ENCODE measurements at regions not wholly inside any gene's neighbourhood (a gene's known extent, or its start where the extent isn't known, plus 50 kb on each side); places are given as distances from the start of the nearest gene placed in this dataset.
"Not testable (repeated sequence)": the region's sequence is repeated elsewhere in the genome, so short reads cannot be mapped to it uniquely, and the experiment has no call there.

DNA sequence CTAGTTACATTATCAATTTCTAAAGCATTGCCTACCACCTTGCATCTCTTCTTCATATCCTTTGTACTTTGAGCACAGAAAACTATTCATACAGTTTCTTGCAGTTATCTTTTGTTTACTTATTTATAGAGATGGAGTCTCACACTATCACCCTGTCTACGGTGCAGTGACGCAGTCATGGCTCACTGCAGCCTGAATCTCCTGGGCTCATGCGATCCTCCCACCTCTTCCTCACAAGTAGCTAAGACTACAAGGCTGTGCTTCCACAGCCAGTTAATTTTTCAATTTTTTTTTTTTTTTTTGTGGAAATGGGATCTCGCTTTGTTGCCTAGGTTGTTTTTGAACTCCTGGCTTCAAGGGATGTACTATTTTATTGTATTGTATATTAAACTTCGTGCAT lies 158.0 kb downstream of the TTC6 start (continued):
- TF ChIP-seq, protein P1, sequence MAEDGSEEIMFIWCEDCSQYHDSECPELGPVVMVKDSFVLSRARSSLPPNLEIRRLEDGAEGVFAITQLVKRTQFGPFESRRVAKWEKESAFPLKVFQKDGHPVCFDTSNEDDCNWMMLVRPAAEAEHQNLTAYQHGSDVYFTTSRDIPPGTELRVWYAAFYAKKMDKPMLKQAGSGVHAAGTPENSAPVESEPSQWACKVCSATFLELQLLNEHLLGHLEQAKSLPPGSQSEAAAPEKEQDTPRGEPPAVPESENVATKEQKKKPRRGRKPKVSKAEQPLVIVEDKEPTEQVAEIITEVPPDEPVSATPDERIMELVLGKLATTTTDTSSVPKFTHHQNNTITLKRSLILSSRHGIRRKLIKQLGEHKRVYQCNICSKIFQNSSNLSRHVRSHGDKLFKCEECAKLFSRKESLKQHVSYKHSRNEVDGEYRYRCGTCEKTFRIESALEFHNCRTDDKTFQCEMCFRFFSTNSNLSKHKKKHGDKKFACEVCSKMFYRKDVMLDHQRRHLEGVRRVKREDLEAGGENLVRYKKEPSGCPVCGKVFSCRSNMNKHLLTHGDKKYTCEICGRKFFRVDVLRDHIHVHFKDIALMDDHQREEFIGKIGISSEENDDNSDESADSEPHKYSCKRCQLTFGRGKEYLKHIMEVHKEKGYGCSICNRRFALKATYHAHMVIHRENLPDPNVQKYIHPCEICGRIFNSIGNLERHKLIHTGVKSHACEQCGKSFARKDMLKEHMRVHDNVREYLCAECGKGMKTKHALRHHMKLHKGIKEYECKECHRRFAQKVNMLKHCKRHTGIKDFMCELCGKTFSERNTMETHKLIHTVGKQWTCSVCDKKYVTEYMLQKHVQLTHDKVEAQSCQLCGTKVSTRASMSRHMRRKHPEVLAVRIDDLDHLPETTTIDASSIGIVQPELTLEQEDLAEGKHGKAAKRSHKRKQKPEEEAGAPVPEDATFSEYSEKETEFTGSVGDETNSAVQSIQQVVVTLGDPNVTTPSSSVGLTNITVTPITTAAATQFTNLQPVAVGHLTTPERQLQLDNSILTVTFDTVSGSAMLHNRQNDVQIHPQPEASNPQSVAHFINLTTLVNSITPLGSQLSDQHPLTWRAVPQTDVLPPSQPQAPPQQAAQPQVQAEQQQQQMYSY (CRISPR knock-in tag; IDR thresholded peaks at IDR 0.05) = no peak
- TF ChIP-seq, protein P2, sequence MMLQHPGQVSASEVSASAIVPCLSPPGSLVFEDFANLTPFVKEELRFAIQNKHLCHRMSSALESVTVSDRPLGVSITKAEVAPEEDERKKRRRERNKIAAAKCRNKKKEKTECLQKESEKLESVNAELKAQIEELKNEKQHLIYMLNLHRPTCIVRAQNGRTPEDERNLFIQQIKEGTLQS (CRISPR knock-in tag; conservative IDR thresholded peaks at IDR 0.05) = no peak
- TF ChIP-seq, protein P3, sequence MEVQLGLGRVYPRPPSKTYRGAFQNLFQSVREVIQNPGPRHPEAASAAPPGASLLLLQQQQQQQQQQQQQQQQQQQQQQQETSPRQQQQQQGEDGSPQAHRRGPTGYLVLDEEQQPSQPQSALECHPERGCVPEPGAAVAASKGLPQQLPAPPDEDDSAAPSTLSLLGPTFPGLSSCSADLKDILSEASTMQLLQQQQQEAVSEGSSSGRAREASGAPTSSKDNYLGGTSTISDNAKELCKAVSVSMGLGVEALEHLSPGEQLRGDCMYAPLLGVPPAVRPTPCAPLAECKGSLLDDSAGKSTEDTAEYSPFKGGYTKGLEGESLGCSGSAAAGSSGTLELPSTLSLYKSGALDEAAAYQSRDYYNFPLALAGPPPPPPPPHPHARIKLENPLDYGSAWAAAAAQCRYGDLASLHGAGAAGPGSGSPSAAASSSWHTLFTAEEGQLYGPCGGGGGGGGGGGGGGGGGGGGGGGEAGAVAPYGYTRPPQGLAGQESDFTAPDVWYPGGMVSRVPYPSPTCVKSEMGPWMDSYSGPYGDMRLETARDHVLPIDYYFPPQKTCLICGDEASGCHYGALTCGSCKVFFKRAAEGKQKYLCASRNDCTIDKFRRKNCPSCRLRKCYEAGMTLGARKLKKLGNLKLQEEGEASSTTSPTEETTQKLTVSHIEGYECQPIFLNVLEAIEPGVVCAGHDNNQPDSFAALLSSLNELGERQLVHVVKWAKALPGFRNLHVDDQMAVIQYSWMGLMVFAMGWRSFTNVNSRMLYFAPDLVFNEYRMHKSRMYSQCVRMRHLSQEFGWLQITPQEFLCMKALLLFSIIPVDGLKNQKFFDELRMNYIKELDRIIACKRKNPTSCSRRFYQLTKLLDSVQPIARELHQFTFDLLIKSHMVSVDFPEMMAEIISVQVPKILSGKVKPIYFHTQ (CRISPR knock-in tag; IDR thresholded peaks at IDR 0.05) = no peak
- TF ChIP-seq, protein P4, sequence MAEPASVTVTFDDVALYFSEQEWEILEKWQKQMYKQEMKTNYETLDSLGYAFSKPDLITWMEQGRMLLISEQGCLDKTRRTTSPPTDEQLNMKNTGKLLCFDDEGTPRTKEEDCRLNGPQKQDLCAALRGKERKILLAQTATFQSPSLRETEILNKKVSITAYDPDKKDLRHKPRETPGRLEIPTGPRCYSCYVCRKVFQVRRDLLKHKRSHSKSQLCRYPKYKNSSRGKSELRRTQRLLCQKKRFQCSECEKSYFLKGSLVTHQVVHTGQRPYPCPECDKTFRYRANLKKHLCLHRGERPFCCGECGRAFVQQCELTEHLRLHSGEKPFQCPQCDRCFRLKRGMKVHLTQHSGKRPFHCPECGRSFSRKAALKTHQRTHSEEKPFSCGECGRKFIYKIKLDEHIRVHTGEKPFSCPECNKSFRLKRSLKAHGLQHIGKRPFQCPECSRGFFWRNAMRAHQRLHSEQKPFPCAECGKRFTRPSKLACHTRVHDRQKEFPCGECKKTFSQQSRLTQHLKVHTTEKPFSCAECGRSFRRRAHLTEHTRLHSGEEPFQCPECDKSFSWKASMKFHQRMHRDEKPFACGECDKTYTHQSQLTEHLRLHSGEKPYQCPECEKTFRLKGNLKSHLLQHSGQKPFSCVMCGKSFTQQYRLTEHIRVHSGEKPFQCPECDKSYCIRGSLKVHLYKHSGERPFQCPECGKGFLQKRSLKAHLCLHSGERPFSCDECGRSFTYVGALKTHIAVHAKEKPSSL (CRISPR knock-in tag; conservative IDR thresholded peaks at IDR 0.05) = no peak
- no peak for TF ChIP-seq ZNF423 (CRISPR knock-in tag; IDR thresholded peaks at IDR 0.05)
- TF ChIP-seq, protein P5, sequence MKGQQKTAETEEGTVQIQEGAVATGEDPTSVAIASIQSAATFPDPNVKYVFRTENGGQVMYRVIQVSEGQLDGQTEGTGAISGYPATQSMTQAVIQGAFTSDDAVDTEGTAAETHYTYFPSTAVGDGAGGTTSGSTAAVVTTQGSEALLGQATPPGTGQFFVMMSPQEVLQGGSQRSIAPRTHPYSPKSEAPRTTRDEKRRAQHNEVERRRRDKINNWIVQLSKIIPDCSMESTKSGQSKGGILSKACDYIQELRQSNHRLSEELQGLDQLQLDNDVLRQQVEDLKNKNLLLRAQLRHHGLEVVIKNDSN (CRISPR knock-in tag; IDR thresholded peaks at IDR 0.05) = no peak
- no peak for TF ChIP-seq GRHL2 (CRISPR knock-in tag; IDR thresholded peaks at IDR 0.05; ENCODE audit: insufficient replicate concordance, severe bottlenecking)
- TF ChIP-seq JUN (CRISPR knock-in tag; IDR thresholded peaks at IDR 0.05) = no peak
- no peak for TF ChIP-seq EMX1 (CRISPR knock-in tag; IDR thresholded peaks at IDR 0.05)
- no peak for TF ChIP-seq HMGA2 (CRISPR knock-in tag; IDR thresholded peaks at IDR 0.05)
- TF ChIP-seq, protein P6, sequence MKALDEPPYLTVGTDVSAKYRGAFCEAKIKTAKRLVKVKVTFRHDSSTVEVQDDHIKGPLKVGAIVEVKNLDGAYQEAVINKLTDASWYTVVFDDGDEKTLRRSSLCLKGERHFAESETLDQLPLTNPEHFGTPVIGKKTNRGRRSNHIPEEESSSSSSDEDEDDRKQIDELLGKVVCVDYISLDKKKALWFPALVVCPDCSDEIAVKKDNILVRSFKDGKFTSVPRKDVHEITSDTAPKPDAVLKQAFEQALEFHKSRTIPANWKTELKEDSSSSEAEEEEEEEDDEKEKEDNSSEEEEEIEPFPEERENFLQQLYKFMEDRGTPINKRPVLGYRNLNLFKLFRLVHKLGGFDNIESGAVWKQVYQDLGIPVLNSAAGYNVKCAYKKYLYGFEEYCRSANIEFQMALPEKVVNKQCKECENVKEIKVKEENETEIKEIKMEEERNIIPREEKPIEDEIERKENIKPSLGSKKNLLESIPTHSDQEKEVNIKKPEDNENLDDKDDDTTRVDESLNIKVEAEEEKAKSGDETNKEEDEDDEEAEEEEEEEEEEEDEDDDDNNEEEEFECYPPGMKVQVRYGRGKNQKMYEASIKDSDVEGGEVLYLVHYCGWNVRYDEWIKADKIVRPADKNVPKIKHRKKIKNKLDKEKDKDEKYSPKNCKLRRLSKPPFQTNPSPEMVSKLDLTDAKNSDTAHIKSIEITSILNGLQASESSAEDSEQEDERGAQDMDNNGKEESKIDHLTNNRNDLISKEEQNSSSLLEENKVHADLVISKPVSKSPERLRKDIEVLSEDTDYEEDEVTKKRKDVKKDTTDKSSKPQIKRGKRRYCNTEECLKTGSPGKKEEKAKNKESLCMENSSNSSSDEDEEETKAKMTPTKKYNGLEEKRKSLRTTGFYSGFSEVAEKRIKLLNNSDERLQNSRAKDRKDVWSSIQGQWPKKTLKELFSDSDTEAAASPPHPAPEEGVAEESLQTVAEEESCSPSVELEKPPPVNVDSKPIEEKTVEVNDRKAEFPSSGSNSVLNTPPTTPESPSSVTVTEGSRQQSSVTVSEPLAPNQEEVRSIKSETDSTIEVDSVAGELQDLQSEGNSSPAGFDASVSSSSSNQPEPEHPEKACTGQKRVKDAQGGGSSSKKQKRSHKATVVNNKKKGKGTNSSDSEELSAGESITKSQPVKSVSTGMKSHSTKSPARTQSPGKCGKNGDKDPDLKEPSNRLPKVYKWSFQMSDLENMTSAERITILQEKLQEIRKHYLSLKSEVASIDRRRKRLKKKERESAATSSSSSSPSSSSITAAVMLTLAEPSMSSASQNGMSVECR (CRISPR knock-in tag; IDR thresholded peaks at IDR 0.05; ENCODE audit: borderline replicate concordance) = no peak

DNA sequence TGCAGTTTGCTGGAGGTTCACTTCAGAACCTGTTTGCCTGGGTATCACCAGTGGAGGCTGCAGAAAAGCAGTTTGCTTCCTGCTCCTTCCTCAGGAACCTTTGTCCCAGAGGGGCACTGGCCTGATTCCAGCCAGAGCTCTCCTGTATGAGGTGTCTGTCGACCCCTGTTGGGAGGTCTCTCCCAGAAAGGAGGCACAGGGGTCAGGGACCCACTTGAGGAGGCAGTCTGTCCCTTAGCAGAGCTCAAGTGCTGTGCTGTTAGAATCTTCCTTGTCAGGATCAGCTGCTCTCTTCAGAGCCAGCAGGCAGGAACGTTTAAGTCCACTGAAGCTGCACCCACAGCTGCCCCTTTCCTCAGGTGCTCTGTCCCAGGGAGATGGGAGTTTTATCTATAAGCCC lies 164.8 kb downstream of the TTC6 start:
- CTCF ChIA-PET; ATAC-seq; H3K4me3 Mint-ChIP-seq; POLR2A ChIA-PET; H3K36me3 Mint-ChIP-seq; DNase-seq (ENCODE audit: low spot score); H3K4me1 Mint-ChIP-seq; H3K27ac Mint-ChIP-seq: not testable (repeated sequence)
- Mint-ChIP-seq H3K9me3 (peaks cover 12% of the 10 kb centered on the region; the same call in 1 of the 2 replicates), H3K27me3 (ENCODE audit: low read depth) (peaks cover 11% of the 10 kb centered on the region)

All from WTC11 (cell line).